ENCODE measurements at regions not wholly inside any gene's neighbourhood (a gene's known extent, or its start where the extent isn't known, plus 50 kb on each side); places are given as distances from the start of the nearest gene placed in this dataset.

- Histone ChIP-seq H3K4me2 (no peak overlapping the region), H3K27ac (ENCODE audit: low read depth) (no peak overlapping the region), H3K36me3 (ENCODE audit: insufficient read depth) (no peaks in the 10 kb centered on the region), H3K27me3 (ENCODE audit: insufficient read depth) (no peaks in the 10 kb centered on the region), H3K79me2 (replicated peaks; ENCODE audit: insufficient read depth) (no peaks in the 10 kb centered on the region), H3K4me1 (ENCODE audit: insufficient read depth) (peaks cover 11% of the 10 kb centered on the region), H3K9me2 (ENCODE audit: insufficient read depth) (no peaks in the 10 kb centered on the region; the same call in 1 of the 2 replicates), H2AFZ (no peak overlapping the region), H3F3A (replicated peaks; ENCODE audit: low read depth) (no peaks in the 10 kb centered on the region), H4K20me1 (replicated peaks; ENCODE audit: insufficient read depth) (no peaks in the 10 kb centered on the region), H3K4me3 (no peak overlapping the region)
- H3K27me3 Mint-ChIP-seq (ENCODE audit: insufficient read depth, low read depth, poor library complexity), result peaks cover 2% of the 10 kb centered on the region
- ATAC-seq (no peak), DNase-seq (ENCODE audit: low spot score) (no peak)
- H3K4me1 Mint-ChIP-seq, result peaks cover 18% of the 10 kb centered on the region
- H3K27ac Mint-ChIP-seq, result no peak overlapping the region
- no peaks in the 10 kb centered on the region; the same call in 2 of the 3 replicates for H3K36me3 Mint-ChIP-seq (ENCODE audit: low read depth)
- no peak overlapping the region for H3K4me3 Mint-ChIP-seq
- TF ChIP-seq CTCF (conservative IDR thresholded peaks at IDR 0.05; ENCODE audit: low read depth in 2 of 2), result no peak
- no peak for TF ChIP-seq ETS1 (IDR thresholded peaks at IDR 0.05)
- no peak for TF ChIP-seq ZNF114 (CRISPR knock-in tag; IDR thresholded peaks at IDR 0.05)
- no peak for TF ChIP-seq EZH2 (IDR thresholded peaks at IDR 0.05; ENCODE audit: low read depth, unreplicated experiment)
- TF ChIP-seq STAT1 (IDR thresholded peaks at IDR 0.05; ENCODE audit: unreplicated experiment), result no peak
- no peak for TF ChIP-seq NANOG (IDR thresholded peaks at IDR 0.05; ENCODE audit: borderline replicate concordance)
- TF ChIP-seq ZNF462 (CRISPR knock-in tag; IDR thresholded peaks at IDR 0.05), result no peak
- H3K9me3 Mint-ChIP-seq, result peaks cover 3% of the 10 kb centered on the region
These were observed 58.2 kb upstream of the CHST15 start for GRCh38 chr10:124151466-124152095.
